ENCODE measurements at regions not wholly inside any gene's neighbourhood (a gene's known extent, or its start where the extent isn't known, plus 50 kb on each side); places are given as distances from the start of the nearest gene placed in this dataset.
"Not testable (repeated sequence)": the region's sequence is repeated elsewhere in the genome, so short reads cannot be mapped to it uniquely, and the experiment has no call there.

DNA sequence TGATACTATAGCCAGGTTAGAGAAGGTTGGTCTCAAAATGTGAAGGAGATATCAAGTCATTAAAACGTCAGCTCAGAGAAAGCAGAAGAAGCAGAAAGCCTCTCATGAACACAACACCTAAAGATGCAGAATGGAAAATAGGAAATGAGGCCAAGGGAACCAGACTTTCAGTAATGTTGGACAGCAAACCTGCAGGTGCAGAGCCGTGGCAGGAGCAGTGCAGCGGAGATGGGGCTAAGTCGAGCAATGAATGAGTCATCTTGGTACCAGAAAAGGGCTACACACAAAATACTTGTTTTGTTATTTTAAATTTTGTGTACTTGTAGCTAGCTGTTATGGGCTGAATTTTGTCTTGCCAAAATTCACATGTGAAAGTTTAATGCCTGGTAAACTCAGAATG, 479.6 kb upstream of the POM121L12 start:
- DNase-seq (ENCODE audit: low read depth): no peak
- H3K4me3 ChIP-seq (ENCODE audit: low read length): no peak overlapping the region
- TF ChIP-seq, protein P1, sequence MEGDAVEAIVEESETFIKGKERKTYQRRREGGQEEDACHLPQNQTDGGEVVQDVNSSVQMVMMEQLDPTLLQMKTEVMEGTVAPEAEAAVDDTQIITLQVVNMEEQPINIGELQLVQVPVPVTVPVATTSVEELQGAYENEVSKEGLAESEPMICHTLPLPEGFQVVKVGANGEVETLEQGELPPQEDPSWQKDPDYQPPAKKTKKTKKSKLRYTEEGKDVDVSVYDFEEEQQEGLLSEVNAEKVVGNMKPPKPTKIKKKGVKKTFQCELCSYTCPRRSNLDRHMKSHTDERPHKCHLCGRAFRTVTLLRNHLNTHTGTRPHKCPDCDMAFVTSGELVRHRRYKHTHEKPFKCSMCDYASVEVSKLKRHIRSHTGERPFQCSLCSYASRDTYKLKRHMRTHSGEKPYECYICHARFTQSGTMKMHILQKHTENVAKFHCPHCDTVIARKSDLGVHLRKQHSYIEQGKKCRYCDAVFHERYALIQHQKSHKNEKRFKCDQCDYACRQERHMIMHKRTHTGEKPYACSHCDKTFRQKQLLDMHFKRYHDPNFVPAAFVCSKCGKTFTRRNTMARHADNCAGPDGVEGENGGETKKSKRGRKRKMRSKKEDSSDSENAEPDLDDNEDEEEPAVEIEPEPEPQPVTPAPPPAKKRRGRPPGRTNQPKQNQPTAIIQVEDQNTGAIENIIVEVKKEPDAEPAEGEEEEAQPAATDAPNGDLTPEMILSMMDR (IDR thresholded peaks at IDR 0.05; ENCODE audit: insufficient read depth, low read depth, low read length, missing control alignments): no peak

DNA sequence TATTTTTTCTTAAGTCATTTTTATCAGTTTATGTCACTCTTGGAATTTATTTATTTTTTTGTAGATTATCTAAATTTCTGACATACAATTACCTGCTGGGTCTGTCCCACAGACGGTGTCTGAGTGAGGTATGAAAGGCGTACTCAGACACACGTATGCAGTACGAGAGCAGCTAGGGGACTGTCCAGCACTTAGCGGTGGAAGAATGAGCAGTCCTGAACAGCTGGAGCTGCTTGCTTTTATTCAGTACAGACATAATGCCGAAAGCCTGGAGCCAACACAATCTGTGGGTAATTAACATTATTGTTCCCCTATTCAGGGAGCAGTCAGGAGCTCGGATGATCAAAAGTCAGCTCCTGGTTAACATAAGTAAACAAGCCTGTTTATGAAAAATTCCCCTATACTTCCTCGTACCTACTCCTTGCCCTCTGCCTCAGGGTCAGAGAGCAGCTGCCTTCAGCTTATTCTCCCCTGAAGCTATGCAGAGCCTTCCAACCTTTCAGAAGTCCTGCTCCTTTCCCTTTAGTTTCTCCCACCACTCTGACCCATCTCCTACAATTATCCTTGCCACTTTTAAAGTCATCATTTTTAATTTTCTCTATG, 488.0 kb upstream of the POM121L12 start:
- TF ChIP-seq, protein P1 (IDR thresholded peaks at IDR 0.05; ENCODE audit: insufficient read depth, low read depth, low read length, missing control alignments): no peak
- no peak for DNase-seq (ENCODE audit: low read depth)
- H3K4me3 ChIP-seq (ENCODE audit: low read length): no peak overlapping the region

DNA sequence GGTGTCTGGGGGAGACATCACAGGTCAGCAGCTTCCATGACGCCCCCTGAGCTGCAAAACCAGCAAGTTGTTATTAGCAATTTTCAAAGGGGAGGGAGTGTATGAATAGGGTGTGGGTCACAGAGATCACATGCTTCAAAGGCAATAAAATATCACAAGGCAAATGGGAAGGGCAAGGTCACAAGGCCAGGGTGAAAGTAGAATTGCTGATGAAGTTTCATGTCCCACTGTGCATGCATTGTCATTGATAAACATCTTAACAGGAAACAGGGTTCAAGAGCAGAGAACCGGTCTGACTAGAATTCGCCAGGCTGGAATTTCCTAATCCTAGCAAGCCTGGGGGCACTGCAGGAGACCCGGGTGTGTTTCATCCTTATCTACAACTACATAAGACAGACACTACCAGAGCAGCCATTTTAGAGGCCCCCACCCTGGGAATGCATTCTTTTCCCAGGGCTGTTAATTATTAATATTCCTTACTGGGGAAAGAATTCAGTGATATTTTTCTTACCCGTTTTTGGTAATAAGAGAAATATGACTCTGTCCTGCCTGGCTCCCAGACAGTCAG, 494.2 kb upstream of the POM121L12 start:
- peak; percentile 6 for DNase-seq (ENCODE audit: low read depth)
- H3K4me3 ChIP-seq (ENCODE audit: low read length): not testable (repeated sequence)

DNA sequence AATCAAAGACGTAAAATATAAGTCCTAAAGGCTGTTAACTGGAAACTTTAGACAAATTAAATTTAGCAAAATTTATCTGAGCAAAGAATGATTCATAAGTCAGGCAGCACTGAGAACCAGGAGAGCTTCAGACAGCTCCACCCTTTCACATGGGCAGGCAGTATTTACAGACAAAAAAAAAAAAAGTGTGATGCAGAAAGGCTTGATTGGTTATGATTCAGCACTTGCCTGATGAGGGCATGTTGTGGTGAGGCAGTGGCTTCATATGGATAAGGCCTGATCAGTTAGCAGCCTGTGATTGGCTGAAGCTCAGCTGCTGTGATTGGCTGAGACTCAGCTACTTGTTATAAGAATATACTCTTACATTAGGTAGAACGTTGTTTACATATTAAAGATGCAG, 495.4 kb upstream of the POM121L12 start:
- DNase-seq (ENCODE audit: low read depth): peak; percentile 83
- H3K4me3 ChIP-seq (ENCODE audit: low read length): no peak overlapping the region
- TF ChIP-seq, protein P1 (IDR thresholded peaks at IDR 0.05; ENCODE audit: insufficient read depth, low read depth, low read length, missing control alignments): no peak

DNA sequence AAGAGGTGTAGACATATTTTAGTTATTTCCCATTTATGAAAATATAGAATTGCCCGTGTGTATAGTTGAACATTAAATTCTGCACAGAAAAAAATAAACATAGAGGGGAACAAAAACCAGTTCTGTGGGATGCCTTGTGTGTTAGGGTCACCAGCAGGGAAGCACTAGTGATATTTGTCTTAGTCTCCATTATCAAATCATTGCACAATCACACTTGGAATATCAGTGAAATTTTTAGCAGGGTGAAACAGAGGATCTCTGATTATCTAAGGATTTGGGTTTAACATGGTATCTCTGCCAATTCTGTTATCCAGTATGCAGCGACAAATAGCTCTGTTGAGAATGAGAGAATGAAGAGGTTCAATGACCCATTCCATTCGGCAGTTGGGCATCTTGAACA, 496.0 kb upstream of the POM121L12 start:
- TF ChIP-seq, protein P1 (IDR thresholded peaks at IDR 0.05; ENCODE audit: insufficient read depth, low read depth, low read length, missing control alignments): no peak
- DNase-seq (ENCODE audit: low read depth): no peak
- no peak overlapping the region for H3K4me3 ChIP-seq (ENCODE audit: low read length)

DNA sequence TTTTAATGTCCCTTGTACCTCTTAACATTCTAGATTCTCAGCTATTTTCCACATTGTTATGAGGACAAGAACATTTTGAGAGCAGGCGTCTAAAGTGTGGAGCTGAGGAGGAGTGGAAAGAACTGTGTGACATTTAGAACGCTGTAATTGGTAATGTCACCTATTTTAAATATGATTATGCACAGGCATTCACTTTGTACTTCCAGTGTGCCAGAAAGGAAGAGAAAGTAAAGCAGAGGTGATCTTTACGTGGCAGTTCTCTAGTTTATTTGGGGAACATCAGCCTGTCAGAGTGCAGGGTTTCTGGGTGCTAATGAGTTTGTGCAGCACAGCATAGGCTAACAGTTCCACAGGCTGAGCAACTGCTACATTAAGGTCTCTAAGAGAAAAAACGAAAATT, 498.4 kb upstream of the POM121L12 start:
- DNase-seq (ENCODE audit: low read depth): no peak
- TF ChIP-seq, protein P1 (IDR thresholded peaks at IDR 0.05; ENCODE audit: insufficient read depth, low read depth, low read length, missing control alignments): no peak
- H3K4me3 ChIP-seq (ENCODE audit: low read length): no peak overlapping the region

DNA sequence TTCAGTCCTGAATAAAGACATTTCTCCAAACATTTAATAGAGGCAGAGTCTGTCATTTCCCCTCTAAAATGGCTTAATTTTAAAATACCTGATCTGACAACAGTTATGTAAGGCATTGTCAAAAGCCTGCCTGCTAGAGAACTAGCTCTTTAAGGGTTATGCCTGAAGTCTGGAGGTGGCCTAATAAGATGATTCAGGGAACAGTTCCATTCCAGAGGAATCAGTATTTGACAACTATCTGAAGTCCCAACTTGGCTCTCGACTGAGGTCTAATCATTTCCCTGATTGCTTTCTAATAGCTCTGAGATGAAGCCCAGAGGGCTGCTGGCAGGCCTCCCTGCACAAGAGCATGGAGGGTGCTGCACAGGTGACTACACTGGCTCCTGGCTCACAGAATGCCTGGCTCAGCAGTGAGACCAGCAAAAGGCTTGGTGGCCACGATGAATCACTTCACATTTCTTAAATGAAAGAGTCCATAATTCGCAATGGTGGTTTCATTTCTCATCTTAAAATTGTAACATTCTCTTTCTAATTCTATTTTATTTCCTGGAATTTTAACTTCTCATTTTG, 509.6 kb upstream of the POM121L12 start:
- peak; percentile 3 for DNase-seq (ENCODE audit: low read depth)
- TF ChIP-seq, protein P1 (IDR thresholded peaks at IDR 0.05; ENCODE audit: insufficient read depth, low read depth, low read length, missing control alignments): no peak
- no peak overlapping the region for H3K4me3 ChIP-seq (ENCODE audit: low read length)

Measured in epithelial cell of esophagus (primary cell).